ENCODE measurements at regions not wholly inside any gene's neighbourhood (a gene's known extent, or its start where the extent isn't known, plus 50 kb on each side); places are given as distances from the start of the nearest gene placed in this dataset.

- H3K79me2 ChIP-seq (ENCODE audit: insufficient read depth) = no peaks in the 10 kb centered on the region
- TF ChIP-seq REST (IDR thresholded peaks at IDR 0.05; ENCODE audit: low read depth, low read length) (no peak), MEF2A (IDR thresholded peaks at IDR 0.05; ENCODE audit: borderline replicate concordance, low read depth) (no peak), MAX (IDR thresholded peaks at IDR 0.05; ENCODE audit: low read depth) (no peak), TCF12 (IDR thresholded peaks at IDR 0.05) (no peak), RFX5 (IDR thresholded peaks at IDR 0.05; ENCODE audit: low read length) (no peak)
- WGBS (ENCODE audit: low lambda C conversion rate) = 30% methylated on average over 5 of the region's 5 CpGs
- H3K36me3 ChIP-seq (replicated peaks in 1 of 2; ENCODE audit: control insufficient read depth in 1 of 2, insufficient read depth in 2 of 2, low read length in 1 of 2) = no peaks in the 10 kb centered on the region
- no peaks in the 10 kb centered on the region for H4K20me1 ChIP-seq (ENCODE audit: insufficient read depth)
- no peak overlapping the region for H3K4me3 ChIP-seq (ENCODE audit: low read depth in 2 of 2, low read length in 1 of 2)
- no peaks in the 10 kb centered on the region for H3F3A ChIP-seq (replicated peaks; ENCODE audit: insufficient read depth)
- no peak overlapping the region for H3K27ac ChIP-seq (ENCODE audit: low read depth in 2 of 2, low read length in 1 of 2)
- H2AFZ ChIP-seq (ENCODE audit: low read depth) = no peak overlapping the region
- no peaks in the 10 kb centered on the region for H3K9me3 ChIP-seq
- CTCF ChIA-PET = no interaction called here
- no peaks in the 10 kb centered on the region for H3K9me2 ChIP-seq
- POLR2A ChIA-PET = no interaction called here
- no peak for DNase-seq
- H3K4me2 ChIP-seq = no peak overlapping the region
- H3K4me1 ChIP-seq (ENCODE audit: control insufficient read depth in 1 of 2, insufficient read depth in 2 of 2, low read depth in 1 of 2, low read length in 1 of 2) = no peaks in the 10 kb centered on the region
- H3K9ac ChIP-seq = no peak overlapping the region
- H3K27me3 ChIP-seq (ENCODE audit: insufficient read depth) = 0 out of 2 replicates have a peak, but pooled peaks cover 5% of the 10 kb centered on the region
Observed at GRCh38 chr7:121639705-121640104, 233.3 kb upstream of the PTPRZ1 start.

- H3K36me3 ChIP-seq (replicated peaks in 1 of 2; ENCODE audit: control insufficient read depth in 1 of 2, insufficient read depth in 2 of 2, low read length in 1 of 2) = no peaks in the 10 kb centered on the region
- no peaks in the 10 kb centered on the region for H3K79me2 ChIP-seq (ENCODE audit: insufficient read depth)
- POLR2A ChIA-PET = no interaction called here
- H4K20me1 ChIP-seq (ENCODE audit: insufficient read depth) = no peaks in the 10 kb centered on the region
- CTCF ChIA-PET = no interaction called here
- TF ChIP-seq RFX5 (IDR thresholded peaks at IDR 0.05; ENCODE audit: low read length) (no peak), NRF1 (IDR thresholded peaks at IDR 0.05; ENCODE audit: low read depth, low read length) (no peak), EP300 (IDR thresholded peaks at IDR 0.05; ENCODE audit: borderline replicate concordance in 1 of 2, low read depth in 1 of 2, low read length in 1 of 2) (no peak), RXRA (IDR thresholded peaks at IDR 0.05; ENCODE audit: borderline replicate concordance, low read depth) (no peak), FOXM1 (IDR thresholded peaks at IDR 0.05; ENCODE audit: low read depth) (no peak), FOSL2 (IDR thresholded peaks at IDR 0.05; ENCODE audit: borderline replicate concordance, low read depth) (no peak), USF1 (IDR thresholded peaks at IDR 0.05; ENCODE audit: borderline replicate concordance, low read depth) (no peak), ELF1 (IDR thresholded peaks at IDR 0.05) (no peak), TCF12 (IDR thresholded peaks at IDR 0.05) (no peak), YY1 (IDR thresholded peaks at IDR 0.05; ENCODE audit: low read depth) (no peak), TEAD4 (IDR thresholded peaks at IDR 0.05; ENCODE audit: borderline replicate concordance, insufficient read depth) (no peak), GATA2 (CRISPR knock-in tag; IDR thresholded peaks at IDR 0.05) (no peak)
- no peak overlapping the region for H3K9ac ChIP-seq
- H3F3A ChIP-seq (replicated peaks; ENCODE audit: insufficient read depth) = no peaks in the 10 kb centered on the region
- H3K4me2 ChIP-seq = no peak overlapping the region
- 0 out of 2 replicates have a peak, but pooled peaks cover 5% of the 10 kb centered on the region for H3K27me3 ChIP-seq (ENCODE audit: insufficient read depth)
- H3K27ac ChIP-seq (ENCODE audit: low read depth in 2 of 2, low read length in 1 of 2) = no peak overlapping the region
- H3K9me2 ChIP-seq = no peaks in the 10 kb centered on the region
- WGBS (ENCODE audit: low lambda C conversion rate) = 0% methylated on average over 3 of the region's 3 CpGs
- no peaks in the 10 kb centered on the region for H3K4me1 ChIP-seq (ENCODE audit: control insufficient read depth in 1 of 2, insufficient read depth in 2 of 2, low read depth in 1 of 2, low read length in 1 of 2)
- H2AFZ ChIP-seq (ENCODE audit: low read depth) = no peak overlapping the region
- no peak overlapping the region for H3K4me3 ChIP-seq (ENCODE audit: low read depth in 2 of 2, low read length in 1 of 2)
- DNase-seq = no peak
- H3K9me3 ChIP-seq = no peaks in the 10 kb centered on the region
Observed at GRCh38 chr7:121638286-121638685, 234.7 kb upstream of the PTPRZ1 start.

All from SK-N-SH (cell line).